Stimulated activated CD8-positive, alpha-beta memory T cell treated with anti-CD3 and anti-CD28 coated beads, Interleukin-4, amount 100 ng/mL, for 48 hours (primary cell): ENCODE measurements at regions not wholly inside any gene's neighbourhood (a gene's known extent, or its start where the extent isn't known, plus 50 kb on each side); places are given as distances from the start of the nearest gene placed in this dataset.

Source experiments
- DNase-seq: peaks from one replicate; pipeline ENCODE4 v3.0.0-alpha.2; 2020

DNA sequence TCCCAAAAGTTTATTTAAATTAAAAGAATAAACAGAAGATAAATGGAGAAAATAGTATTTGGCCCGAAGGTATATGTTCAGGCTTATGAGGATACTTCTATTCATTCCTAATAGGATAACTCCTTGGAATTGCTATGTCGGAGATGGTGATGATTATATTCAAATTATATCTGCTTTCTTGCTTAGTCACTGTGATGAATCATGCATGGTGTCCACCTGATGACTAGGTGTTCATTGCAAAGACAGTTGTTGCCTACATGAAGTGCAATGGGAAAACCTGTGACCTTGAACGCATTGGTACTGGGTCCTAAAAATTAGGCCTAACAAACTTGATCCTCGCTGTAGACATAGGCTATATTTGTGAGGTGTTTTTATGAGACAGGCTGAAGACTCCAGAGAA, 617.3 kb upstream of the ZEB2 start:
- DNase-seq: no peak

DNA sequence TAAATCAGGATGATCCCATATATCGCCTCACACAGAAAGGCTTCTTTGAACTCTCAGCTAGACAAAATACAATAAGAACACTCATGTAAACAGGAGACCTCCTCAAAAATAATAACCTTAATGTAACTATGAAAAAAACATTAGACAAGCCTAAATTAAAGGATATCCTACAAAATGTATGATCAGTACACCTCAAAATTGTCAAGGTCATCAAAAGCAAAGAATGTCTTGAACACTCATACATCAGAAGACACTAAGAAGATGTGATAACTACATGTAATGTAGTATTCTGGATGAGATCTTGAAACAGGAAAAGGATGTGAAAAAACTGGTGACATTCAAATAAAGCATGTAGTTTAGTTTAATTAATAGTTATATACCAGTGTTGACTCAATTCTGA, 616.8 kb upstream of the ZEB2 start:
- DNase-seq: no peak

DNA sequence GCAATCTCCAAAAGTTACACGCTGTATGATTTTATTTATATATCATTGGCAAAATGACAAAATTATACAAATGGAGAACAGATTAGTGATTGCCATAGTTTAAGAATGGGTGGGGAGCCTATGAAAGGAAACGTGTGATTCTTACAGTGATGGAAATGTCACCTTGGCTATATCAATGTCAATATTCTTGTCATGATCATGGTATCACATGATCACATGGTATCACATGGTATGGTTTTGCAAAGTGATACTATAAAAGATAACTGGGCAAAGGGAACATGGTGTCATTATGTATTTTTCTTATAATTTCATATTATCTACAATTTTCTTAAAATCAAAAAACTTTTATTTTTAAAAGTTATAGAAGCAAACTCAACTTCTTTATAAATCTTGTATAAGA, 606.2 kb upstream of the ZEB2 start:
- no peak for DNase-seq

GRCh38 chr2:145124085-145124484, 604.2 kb upstream of the ZEB2 start:
- DNase-seq: no peak

- DNase-seq: no peak
These were observed 603.7 kb upstream of the ZEB2 start for GRCh38 chr2:145123606-145124005.

GRCh38 chr2:145119225-145119624, 599.3 kb upstream of the ZEB2 start:
- no peak for DNase-seq

- no peak for DNase-seq
These were observed 597.2 kb upstream of the ZEB2 start for GRCh38 chr2:145116834-145117725.

GRCh38 chr2:145116056-145116455, 596.1 kb upstream of the ZEB2 start:
- no peak for DNase-seq

DNA sequence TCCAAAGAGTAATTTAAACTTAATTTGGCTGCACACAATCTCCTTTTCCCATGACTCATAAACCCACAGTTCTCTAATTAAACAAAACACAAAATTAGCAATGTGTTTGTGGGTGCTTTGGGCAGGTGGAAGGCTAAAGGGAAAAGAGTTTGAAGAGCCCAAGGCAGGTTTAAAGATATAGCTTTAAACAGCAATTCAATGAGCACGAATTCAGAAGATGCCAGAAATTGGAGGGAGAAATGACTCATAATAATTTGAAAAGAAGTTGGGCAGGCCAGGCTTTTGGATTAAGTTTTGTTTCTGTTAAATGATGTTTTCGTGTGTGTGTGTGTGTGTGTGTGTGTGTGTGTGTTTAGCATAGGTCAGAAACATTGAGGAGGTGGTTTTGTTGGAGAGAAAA, 594.8 kb upstream of the ZEB2 start:
- no peak for DNase-seq

GRCh38 chr2:145112467-145112866, 592.5 kb upstream of the ZEB2 start:
- DNase-seq: no peak

DNA sequence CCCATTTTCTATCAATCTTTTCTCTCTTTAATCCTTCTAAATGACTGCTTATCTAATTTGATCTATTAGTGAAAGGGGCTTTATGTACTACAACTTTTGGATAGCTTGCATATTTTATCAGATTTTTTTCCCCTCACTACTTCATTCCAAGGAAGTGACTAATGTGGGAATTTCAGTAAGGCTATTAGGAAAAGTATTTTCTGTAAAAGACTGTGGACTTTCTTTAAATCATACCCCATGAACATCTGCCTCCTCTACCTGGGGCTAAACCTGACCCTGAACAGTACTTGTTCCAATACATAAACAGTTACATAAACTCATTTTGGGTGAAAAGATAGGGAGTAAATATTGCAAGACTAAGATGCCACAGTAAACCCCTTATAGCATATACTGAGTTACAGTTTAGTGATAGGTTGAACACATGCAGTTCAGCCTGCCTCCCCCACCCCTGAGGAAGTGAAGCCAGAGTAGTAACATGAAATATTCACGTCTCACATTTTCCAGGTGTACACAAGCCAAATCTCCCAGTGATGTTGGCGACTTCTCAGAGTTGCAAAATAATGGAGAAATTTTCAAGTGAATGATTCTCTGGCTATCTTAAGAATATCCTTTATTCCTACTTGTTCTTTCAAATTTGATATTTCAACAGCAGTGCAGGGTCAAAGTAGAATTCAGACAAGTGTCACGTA, 590.9 kb upstream of the ZEB2 start:
- no peak for DNase-seq

GRCh38 chr2:145108959-145109710, 589.2 kb upstream of the ZEB2 start:
- no peak for DNase-seq

DNA sequence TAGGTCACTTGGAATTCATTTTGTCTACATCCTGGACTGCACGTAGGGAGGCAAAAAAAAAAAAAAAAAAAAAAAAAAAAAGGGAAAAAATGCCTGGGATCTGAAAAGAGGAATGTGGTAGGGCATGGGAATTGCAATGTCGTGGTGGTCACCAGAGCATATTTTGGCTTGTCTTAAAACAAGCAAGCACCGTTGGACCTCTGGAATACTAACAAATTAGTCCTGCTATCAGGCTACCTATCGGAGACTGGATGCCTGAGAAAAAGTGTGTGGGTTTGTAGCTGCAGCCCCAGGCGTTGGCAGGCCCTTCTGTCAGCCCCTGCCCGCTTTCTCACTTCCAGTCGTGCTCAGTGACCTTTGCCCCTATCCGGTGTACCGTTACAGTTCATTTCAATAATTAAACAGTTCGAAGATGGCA, 588.5 kb upstream of the ZEB2 start:
- DNase-seq: no peak

DNA sequence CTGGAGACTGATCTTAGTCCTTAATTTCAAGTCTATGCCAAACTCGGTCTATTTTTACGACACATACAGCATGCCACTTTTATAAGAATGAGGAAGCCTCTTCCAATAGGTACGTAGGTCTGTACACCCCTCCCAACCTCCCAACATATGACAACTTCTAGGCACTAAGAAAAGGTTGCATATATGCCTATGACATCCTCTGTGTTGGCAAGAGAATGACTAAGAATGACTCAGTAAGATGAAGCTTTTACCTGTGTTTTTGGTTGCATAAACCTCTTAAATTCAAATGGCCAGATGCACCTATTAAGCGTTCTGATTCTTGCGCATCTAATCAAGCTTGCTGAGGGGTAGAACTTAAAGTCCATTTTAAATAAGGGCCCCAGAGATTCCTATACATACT, 586.4 kb upstream of the ZEB2 start:
- DNase-seq: no peak

GRCh38 chr2:145102706-145103105, 582.8 kb upstream of the ZEB2 start:
- DNase-seq: no peak

DNA sequence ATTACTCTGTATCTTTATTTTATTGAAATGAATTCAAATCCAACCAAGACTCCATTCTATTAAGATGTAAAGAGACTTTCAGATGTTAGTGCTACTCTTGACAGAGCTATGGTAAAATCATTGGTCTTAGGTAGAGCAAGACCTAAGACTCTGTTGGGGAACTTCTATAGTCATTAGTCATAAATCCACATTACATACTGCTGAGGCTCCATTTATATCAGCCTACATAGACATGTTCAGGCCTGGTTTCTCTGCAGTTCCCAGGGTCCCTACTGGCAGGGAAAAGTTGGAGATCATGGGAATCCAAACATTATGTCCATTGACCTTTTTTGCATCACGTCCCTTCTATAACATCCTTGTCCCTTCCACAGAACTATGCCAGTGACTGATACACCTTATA, 580.4 kb upstream of the ZEB2 start:
- DNase-seq: no peak

DNA sequence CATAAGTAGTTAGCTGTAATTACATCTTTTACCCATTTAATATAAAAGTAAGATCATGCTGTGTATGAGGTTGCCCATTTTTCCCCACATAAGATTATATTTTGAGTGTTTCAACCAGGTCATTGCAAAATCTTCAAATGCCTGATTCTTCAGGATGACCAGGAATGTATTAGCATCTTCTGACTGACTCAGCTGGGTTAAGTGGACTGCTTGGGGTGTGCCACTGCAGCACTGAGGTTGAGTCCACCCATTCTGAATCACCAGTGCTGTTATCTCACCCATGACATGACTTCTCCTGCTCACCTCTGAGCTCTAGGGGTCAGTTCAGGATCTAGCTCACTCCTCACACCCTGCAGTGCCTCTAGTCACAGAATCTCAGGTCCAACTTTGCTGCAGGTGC, 576.7 kb upstream of the ZEB2 start:
- DNase-seq: no peak

DNA sequence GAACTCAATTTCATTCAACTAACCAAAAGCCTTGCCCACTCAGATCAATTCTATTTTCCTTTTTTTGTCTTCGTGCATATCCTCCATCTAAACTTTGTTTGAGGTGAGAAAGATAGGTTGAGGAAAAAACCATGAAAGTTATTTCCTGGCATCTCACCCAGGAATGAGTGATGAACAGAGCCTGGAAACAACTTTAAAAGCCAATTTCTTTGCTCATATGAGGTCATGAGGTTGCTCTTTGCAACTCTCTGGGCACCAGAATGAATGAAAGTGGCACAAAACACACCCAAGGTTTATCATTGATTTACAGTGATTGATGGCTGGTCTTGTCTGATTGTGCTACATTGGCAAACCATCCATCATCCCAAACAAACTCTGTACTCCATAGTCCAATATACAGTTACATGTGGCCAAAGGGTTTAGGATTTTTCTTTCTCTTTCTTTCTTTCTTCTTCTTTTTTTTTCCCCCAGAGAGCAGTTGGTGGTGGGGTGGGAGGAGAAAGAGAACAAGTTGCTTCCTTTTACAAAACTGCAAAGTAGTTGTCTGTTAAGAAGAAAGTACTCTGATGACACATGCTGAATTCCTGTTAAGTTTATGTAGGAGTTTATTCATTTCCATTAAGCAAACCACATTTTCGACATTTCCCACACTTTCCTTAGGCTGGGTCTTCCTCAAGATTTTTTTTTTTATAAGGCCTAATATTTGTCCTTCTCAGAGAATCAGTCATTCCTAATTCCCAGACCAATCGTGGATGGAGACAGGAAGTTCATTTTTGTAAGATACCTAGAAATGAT, 575.9 kb upstream of the ZEB2 start:
- DNase-seq: no peak

DNA sequence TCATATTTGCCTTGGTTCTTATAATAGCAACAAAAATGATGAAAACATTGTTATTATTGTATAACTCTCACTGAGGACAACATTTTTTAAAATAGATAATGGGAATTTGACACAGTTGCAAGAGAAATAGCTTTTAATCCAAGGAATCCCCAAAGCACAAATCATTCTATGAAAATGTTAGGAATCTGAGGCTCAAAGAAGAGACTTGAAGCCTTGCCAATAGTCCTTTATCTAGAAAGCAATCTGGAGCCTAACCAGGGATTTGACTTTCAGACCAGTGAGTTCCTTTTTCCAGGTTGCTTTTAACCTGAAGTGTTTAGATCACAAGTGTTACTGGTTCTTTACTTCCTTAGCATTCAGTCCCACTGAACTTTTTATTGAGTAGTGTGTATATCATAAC, 574.5 kb upstream of the ZEB2 start:
- DNase-seq: no peak

GRCh38 chr2:145091967-145092366, 572.0 kb upstream of the ZEB2 start:
- no peak for DNase-seq

DNA sequence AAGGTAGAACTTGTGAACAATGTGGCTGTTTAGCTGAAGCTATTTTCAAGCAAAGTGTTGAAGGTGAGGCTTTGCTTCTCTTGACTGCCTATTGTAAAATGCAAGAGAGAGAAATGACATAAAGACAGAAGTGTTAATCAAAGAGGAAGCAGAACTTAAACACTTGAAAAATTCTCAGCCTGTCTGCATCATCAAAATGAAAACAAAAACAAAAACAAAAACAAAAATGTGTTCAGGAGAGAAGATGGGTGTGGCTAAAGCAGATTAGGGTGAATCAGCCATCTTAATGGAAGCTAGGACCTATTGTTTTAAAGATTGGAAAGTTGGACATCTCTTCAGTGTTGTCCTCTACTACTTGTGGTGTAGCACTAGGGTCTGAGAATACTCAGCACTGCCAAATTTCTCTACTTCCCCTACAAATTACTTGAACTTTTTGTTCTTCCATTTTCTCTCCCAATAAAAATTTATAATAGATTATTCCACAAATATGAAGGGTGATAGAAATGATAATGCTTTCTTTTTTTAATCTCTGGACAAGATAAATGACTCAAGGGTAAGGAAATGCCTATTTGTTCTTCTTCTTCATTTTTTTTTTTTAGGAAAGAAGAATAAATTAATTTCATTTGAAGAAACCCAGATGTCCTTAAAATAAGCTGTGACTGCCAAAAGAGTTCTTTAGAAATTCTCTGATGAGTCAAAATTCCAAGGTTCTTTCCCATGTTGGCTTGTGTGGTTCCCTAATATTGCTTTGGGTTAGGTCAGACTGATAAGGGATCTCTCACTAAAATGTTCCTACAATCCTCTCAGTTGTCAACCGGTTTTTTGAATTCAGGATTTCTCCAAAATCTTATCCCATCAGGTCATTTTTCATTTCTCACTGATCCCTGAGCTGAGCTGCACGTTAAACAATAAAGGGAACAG, 571.2 kb upstream of the ZEB2 start:
- DNase-seq: no peak

GRCh38 chr2:145088756-145089155, 568.8 kb upstream of the ZEB2 start:
- no peak for DNase-seq
